HEK293 (cell line): ENCODE measurements at regions not wholly inside any gene's neighbourhood (a gene's known extent, or its start where the extent isn't known, plus 50 kb on each side); places are given as distances from the start of the nearest gene placed in this dataset.

Experiments
- CTCF ChIA-PET: fragments of 350-600 bp; formaldehyde crosslinking; extraction: SDS; loops from one replicate; lab custom pipeline; 2021; ENCODE audit warnings: antibody characterized with exemption; lab: Yijun Ruan, JAX
- POLR2A ChIA-PET: fragments of 300-600 bp; formaldehyde crosslinking; extraction: SDS; loops from one replicate; lab custom pipeline; 2020; ENCODE audit warnings: antibody characterized with exemption, inconsistent platforms; lab: Yijun Ruan, JAX
- H3K27ac ChIP-seq: fragments of 200-500 bp; sonication (Bioruptor generic); 2 replicates; pipeline ENCODE4 v1.5.1; 2014; ENCODE audit warnings: low read depth, low read length, control low read depth, inconsistent platforms; ENCODE audit errors: extremely low read depth
- H3K36me3 ChIP-seq, 2 experiments: fragments of 200-500 bp in 1 of 2; sonication (Bioruptor generic) in 1 of 2; 1 replicate in 1 of 2; 2 replicates in 1 of 2; pipeline ENCODE4 v1.5.1; 2014 to 2017; ENCODE audit warnings: inconsistent platforms in 2 of 2, low read length in 2 of 2; ENCODE audit not compliant: control insufficient read depth in 2 of 2, insufficient read depth in 1 of 2
- H3K4me1 ChIP-seq: fragments of 200-500 bp; sonication (Bioruptor generic); 2 replicates; pipeline ENCODE4 v1.5.1; 2014; ENCODE audit warnings: mild to moderate bottlenecking, low read length, inconsistent platforms; ENCODE audit not compliant: control insufficient read depth, insufficient read depth
- H3K4me3 ChIP-seq: 2 replicates; pipeline ENCODE4 v1.5.1; 2011; ENCODE audit warnings: low read depth, mild to moderate bottlenecking, control low read depth, low read length, moderate library complexity
- H3K9me3 ChIP-seq: fragments of 200-500 bp; sonication (Bioruptor generic); 2 replicates; pipeline ENCODE4 v1.5.1; 2014; ENCODE audit warnings: low read depth, low read length, inconsistent platforms; ENCODE audit not compliant: control insufficient read depth, insufficient read depth
- FEZF1 ChIP-seq: fragments of 450-650 bp; formaldehyde crosslinking; IDR thresholded peaks from 2 replicates; pipeline ENCODE4 v1.5.1; 2016; ENCODE audit warnings: missing biosample characterization, missing genetic modification characterization
- GLI2 ChIP-seq: fragments of 450-650 bp; formaldehyde crosslinking; IDR thresholded peaks from 2 replicates; pipeline ENCODE4; 2017; ENCODE audit warnings: missing biosample characterization, missing genetic modification characterization, low read depth, borderline replicate concordance
- GLIS2 ChIP-seq: fragments of 450-650 bp; formaldehyde crosslinking; IDR thresholded peaks from 2 replicates; pipeline ENCODE4 v1.5.1; 2016; ENCODE audit warnings: missing biosample characterization, missing genetic modification characterization
- KLF1 ChIP-seq: fragments of 450-650 bp; formaldehyde crosslinking; IDR thresholded peaks from 2 replicates; pipeline ENCODE4 v1.5.1; 2016; ENCODE audit warnings: missing biosample characterization, missing genetic modification characterization
- OSR2 ChIP-seq: fragments of 450-650 bp; formaldehyde crosslinking; IDR thresholded peaks from 2 replicates; pipeline ENCODE4 v1.5.1; 2016; ENCODE audit warnings: missing biosample characterization, missing genetic modification characterization
- TCF7L2 ChIP-seq: IDR thresholded peaks from 2 replicates; pipeline ENCODE4 v1.6.1; 2011; ENCODE audit warnings: low read depth, mild to moderate bottlenecking, inconsistent platforms, low read length, moderate library complexity, borderline replicate concordance
- ZBTB17 ChIP-seq: fragments of 450-650 bp; formaldehyde crosslinking; IDR thresholded peaks from 2 replicates; pipeline ENCODE4 v1.5.1; 2016; ENCODE audit warnings: missing biosample characterization, missing genetic modification characterization
- ZEB2 ChIP-seq: fragments of 450-650 bp; formaldehyde crosslinking; IDR thresholded peaks from 2 replicates; pipeline ENCODE4 v1.5.1; 2016; ENCODE audit warnings: missing biosample characterization, missing genetic modification characterization
- ZFP41 ChIP-seq: fragments of 450-650 bp; formaldehyde crosslinking; IDR thresholded peaks from 2 replicates; pipeline ENCODE4 v1.5.1; 2016; ENCODE audit warnings: missing biosample characterization, missing genetic modification characterization, borderline replicate concordance
- ZNF121 ChIP-seq: fragments of 450-650 bp; formaldehyde crosslinking; IDR thresholded peaks from 2 replicates; pipeline ENCODE4 v1.5.1; 2016; ENCODE audit warnings: missing biosample characterization, missing genetic modification characterization
- ZNF157 ChIP-seq: fragments of 450-650 bp; formaldehyde crosslinking; IDR thresholded peaks from 2 replicates; pipeline ENCODE4 v1.5.1; 2016; ENCODE audit warnings: missing biosample characterization, missing genetic modification characterization
- ZNF169 ChIP-seq: fragments of 450-650 bp; formaldehyde crosslinking; IDR thresholded peaks from 2 replicates; pipeline ENCODE4 v1.5.1; 2016; ENCODE audit warnings: missing biosample characterization, missing genetic modification characterization
- ZNF174 ChIP-seq: fragments of 450-650 bp; formaldehyde crosslinking; IDR thresholded peaks from 2 replicates; pipeline ENCODE4 v1.5.0; 2017; ENCODE audit warnings: missing biosample characterization, mild to moderate bottlenecking, missing genetic modification characterization
- ZNF223 ChIP-seq: fragments of 450-650 bp; formaldehyde crosslinking; IDR thresholded peaks from 2 replicates; pipeline ENCODE4 v1.5.1; 2016; ENCODE audit warnings: missing biosample characterization, missing genetic modification characterization
- ZNF23 ChIP-seq: fragments of 450-650 bp; formaldehyde crosslinking; IDR thresholded peaks from 2 replicates; pipeline ENCODE4 v1.5.1; 2016; ENCODE audit warnings: missing biosample characterization, missing genetic modification characterization, borderline replicate concordance
- ZNF266 ChIP-seq: fragments of 450-650 bp; formaldehyde crosslinking; IDR thresholded peaks from 2 replicates; pipeline ENCODE4 v1.5.1; 2016; ENCODE audit warnings: missing biosample characterization, missing genetic modification characterization, low read depth
- ZNF394 ChIP-seq: fragments of 450-650 bp; formaldehyde crosslinking; IDR thresholded peaks from 2 replicates; pipeline ENCODE4 v1.5.1; 2016; ENCODE audit warnings: missing biosample characterization, missing genetic modification characterization, mild to moderate bottlenecking, moderate library complexity, borderline replicate concordance
- ZNF548 ChIP-seq: fragments of 450-650 bp; formaldehyde crosslinking; IDR thresholded peaks from 2 replicates; pipeline ENCODE4 v1.5.1; 2016; ENCODE audit warnings: missing biosample characterization, missing genetic modification characterization
- ZNF596 ChIP-seq: fragments of 450-650 bp; IDR thresholded peaks from 2 replicates; pipeline ENCODE4 v1.5.0; 2018; ENCODE audit warnings: missing biosample characterization, mild to moderate bottlenecking, missing genetic modification characterization, moderate library complexity
- ZNF654 ChIP-seq: fragments of 450-650 bp; formaldehyde crosslinking; IDR thresholded peaks from 2 replicates; pipeline ENCODE4 v1.5.1; 2016; ENCODE audit warnings: low read depth, missing biosample characterization, missing genetic modification characterization
- ZNF785 ChIP-seq: fragments of 450-650 bp; formaldehyde crosslinking; IDR thresholded peaks from 2 replicates; pipeline ENCODE4 v1.5.1; 2016; ENCODE audit warnings: missing biosample characterization, missing genetic modification characterization
- TF ChIP-seq, protein P1 (sequence below): fragments of 450-650 bp; formaldehyde crosslinking; IDR thresholded peaks from 2 replicates; pipeline ENCODE4 v1.5.1; 2016; ENCODE audit warnings: missing biosample characterization, missing genetic modification characterization
- TF ChIP-seq, protein P2 (sequence below): fragments of 450-650 bp; formaldehyde crosslinking; IDR thresholded peaks from 2 replicates; pipeline ENCODE4 v1.5.1; 2016; ENCODE audit warnings: missing biosample characterization, missing genetic modification characterization
- TF ChIP-seq, protein P3 (sequence below): fragments of 450-650 bp; formaldehyde crosslinking; IDR thresholded peaks from 2 replicates; pipeline ENCODE4 v1.5.1; 2016; ENCODE audit warnings: missing biosample characterization, missing genetic modification characterization

DNA sequence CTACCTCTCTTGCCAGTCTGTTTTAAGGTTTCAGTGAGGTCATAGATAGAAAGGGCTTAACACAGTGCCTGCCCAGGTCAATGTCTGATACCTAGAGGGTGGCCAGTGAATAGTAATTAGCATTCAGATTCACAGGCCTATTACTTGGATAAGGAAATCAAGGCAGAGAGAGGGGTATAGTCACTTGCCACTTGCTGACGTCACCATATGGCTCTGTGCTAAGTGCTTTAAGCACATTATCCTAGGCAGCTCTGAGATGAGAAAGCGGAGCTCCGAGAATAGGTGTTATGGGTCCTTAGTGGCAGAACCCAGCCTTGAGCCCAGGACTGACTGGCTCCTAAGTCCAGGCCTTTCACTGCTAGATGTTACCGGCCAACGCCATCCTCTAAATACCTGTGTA lies 51.5 kb upstream of the DAB1 start (continued):
- TF ChIP-seq, protein P1, sequence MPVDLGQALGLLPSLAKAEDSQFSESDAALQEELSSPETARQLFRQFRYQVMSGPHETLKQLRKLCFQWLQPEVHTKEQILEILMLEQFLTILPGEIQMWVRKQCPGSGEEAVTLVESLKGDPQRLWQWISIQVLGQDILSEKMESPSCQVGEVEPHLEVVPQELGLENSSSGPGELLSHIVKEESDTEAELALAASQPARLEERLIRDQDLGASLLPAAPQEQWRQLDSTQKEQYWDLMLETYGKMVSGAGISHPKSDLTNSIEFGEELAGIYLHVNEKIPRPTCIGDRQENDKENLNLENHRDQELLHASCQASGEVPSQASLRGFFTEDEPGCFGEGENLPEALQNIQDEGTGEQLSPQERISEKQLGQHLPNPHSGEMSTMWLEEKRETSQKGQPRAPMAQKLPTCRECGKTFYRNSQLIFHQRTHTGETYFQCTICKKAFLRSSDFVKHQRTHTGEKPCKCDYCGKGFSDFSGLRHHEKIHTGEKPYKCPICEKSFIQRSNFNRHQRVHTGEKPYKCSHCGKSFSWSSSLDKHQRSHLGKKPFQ (tag by site-specific recombination): no peak
- TF ChIP-seq TCF7L2 (no peak), ZNF596 (tag by site-specific recombination) (no peak), ZNF223 (tag by site-specific recombination) (no peak), ZNF169 (no peak)
- TF ChIP-seq, all 188 proteins: peak for 0

DNA sequence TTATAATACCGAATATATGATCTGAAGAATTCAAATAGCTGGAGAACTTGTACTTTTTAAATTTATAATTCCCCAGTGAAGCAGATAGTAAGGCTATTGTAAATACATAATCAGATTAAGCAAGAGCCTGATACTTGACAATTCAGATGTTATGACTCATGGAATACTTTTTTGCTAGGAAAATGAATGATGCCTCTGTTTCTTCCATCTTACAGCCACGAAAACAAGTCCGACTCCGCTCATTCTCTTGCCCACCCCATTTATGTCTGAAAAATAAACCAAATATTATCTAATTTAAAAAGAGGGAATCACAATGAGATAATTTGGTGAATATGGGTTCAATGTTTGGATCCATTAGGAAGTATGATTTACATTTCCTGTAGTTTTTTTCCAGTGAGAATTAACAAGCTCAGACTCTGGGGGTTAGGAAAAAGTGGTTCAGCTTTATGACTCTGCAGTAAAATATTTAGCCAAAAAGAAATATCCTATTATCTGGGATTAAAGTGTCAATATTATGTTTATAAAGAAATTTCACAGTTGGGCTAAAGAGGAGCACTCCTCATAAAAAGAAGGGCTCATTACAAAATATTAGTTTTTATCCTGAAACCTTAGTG lies 50.4 kb upstream of the DAB1 start:
- ChIA-PET CTCF (no interaction called here), POLR2A (no interaction called here)
- Histone ChIP-seq H3K9me3 (no peaks in the 10 kb centered on the region), H3K4me1 (no peaks in the 10 kb centered on the region), H3K27ac (no peak overlapping the region), H3K36me3 (no peaks in the 10 kb centered on the region), H3K4me3 (no peak overlapping the region)
- TF ChIP-seq GLIS2 (no peak), ZNF121 (tag by site-specific recombination) (no peak), ZBTB17 (tag by site-specific recombination) (no peak), OSR2 (tag by site-specific recombination) (no peak), GLI2 (tag by site-specific recombination) (no peak), KLF1 (tag by site-specific recombination) (no peak), FEZF1 (no peak), ZNF548 (tag by site-specific recombination) (no peak), ZNF785 (tag by site-specific recombination) (no peak), ZNF266 (no peak), ZNF654 (tag by site-specific recombination) (no peak), ZEB2 (tag by site-specific recombination) (no peak), ZFP41 (tag by site-specific recombination) (no peak), TCF7L2 (no peak), ZNF174 (tag by site-specific recombination) (no peak), ZNF394 (no peak), ZNF23 (tag by site-specific recombination) (no peak), ZNF157 (tag by site-specific recombination) (no peak)
- TF ChIP-seq, protein P2, sequence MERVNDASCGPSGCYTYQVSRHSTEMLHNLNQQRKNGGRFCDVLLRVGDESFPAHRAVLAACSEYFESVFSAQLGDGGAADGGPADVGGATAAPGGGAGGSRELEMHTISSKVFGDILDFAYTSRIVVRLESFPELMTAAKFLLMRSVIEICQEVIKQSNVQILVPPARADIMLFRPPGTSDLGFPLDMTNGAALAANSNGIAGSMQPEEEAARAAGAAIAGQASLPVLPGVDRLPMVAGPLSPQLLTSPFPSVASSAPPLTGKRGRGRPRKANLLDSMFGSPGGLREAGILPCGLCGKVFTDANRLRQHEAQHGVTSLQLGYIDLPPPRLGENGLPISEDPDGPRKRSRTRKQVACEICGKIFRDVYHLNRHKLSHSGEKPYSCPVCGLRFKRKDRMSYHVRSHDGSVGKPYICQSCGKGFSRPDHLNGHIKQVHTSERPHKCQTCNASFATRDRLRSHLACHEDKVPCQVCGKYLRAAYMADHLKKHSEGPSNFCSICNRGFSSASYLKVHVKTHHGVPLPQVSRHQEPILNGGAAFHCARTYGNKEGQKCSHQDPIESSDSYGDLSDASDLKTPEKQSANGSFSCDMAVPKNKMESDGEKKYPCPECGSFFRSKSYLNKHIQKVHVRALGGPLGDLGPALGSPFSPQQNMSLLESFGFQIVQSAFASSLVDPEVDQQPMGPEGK (tag by site-specific recombination): no peak
- TF ChIP-seq, protein P3, sequence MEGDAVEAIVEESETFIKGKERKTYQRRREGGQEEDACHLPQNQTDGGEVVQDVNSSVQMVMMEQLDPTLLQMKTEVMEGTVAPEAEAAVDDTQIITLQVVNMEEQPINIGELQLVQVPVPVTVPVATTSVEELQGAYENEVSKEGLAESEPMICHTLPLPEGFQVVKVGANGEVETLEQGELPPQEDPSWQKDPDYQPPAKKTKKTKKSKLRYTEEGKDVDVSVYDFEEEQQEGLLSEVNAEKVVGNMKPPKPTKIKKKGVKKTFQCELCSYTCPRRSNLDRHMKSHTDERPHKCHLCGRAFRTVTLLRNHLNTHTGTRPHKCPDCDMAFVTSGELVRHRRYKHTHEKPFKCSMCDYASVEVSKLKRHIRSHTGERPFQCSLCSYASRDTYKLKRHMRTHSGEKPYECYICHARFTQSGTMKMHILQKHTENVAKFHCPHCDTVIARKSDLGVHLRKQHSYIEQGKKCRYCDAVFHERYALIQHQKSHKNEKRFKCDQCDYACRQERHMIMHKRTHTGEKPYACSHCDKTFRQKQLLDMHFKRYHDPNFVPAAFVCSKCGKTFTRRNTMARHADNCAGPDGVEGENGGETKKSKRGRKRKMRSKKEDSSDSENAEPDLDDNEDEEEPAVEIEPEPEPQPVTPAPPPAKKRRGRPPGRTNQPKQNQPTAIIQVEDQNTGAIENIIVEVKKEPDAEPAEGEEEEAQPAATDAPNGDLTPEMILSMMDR: no peak
